K562 (cell line): ENCODE measurements at regions not wholly inside any gene's neighbourhood (a gene's known extent, or its start where the extent isn't known, plus 50 kb on each side); places are given as distances from the start of the nearest gene placed in this dataset.

Experiments used
- BRF1 ChIP-seq: IDR thresholded peaks from 3 replicates; pipeline ENCODE4 v1.6.1; 2011; ENCODE audit warnings: borderline replicate concordance, mild to moderate bottlenecking; ENCODE audit not compliant: insufficient read length; ENCODE audit errors: extremely low read depth
- CBX1 ChIP-seq: sonication (generic); IDR thresholded peaks from 2 replicates; pipeline ENCODE4 v1.6.1; 2016; ENCODE audit warnings: antibody characterized with exemption, low read depth, mild to moderate bottlenecking
- DLX4 ChIP-seq: fragments of 250-450 bp; sonication (Bioruptor Pico); IDR thresholded peaks from 2 replicates; pipeline ENCODE4 v1.6.1; 2021; ENCODE audit warnings: mild to moderate bottlenecking
- NFRKB ChIP-seq: fragments of 450-650 bp; IDR thresholded peaks from 2 replicates; pipeline ENCODE4 v1.6.1; 2016; ENCODE audit warnings: low read depth
- RBM39 ChIP-seq: fragments of 200-400 bp; formaldehyde crosslinking; optimal IDR thresholded peaks from 2 replicates; pipeline ENCODE3; 2018; ENCODE audit warnings: low read depth, low read length
- THAP7 ChIP-seq: fragments of 250-450 bp; sonication (Bioruptor Pico); IDR thresholded peaks from 2 replicates; pipeline ENCODE4 v1.5.0; 2021
- ZNF3 ChIP-seq: fragments of 250-450 bp; sonication (Bioruptor Pico); IDR thresholded peaks from 2 replicates; pipeline ENCODE4 v1.5.0; 2021; ENCODE audit warnings: mild to moderate bottlenecking, moderate library complexity

- 0 out of 2 replicates have a peak, but pooled peaks have one; percentile 32 for TF ChIP-seq CBX1
- no peak for TF ChIP-seq ZNF3
- TF ChIP-seq BRF1: no peak
- no peak for TF ChIP-seq RBM39
- TF ChIP-seq NFRKB: no peak
- no peak for TF ChIP-seq DLX4
- TF ChIP-seq THAP7 (CRISPR knock-in tag): no peak
- TF ChIP-seq, all 486 proteins: peak for 20
Observed at GRCh38 chr1:201648907-201649721, 110.2 kb downstream of the NAV1 start (continued).
